Astrocyte (in vitro differentiated cells and primary cell): ENCODE measurements at regions not wholly inside any gene's neighbourhood (a gene's known extent, or its start where the extent isn't known, plus 50 kb on each side); places are given as distances from the start of the nearest gene placed in this dataset.

Source experiments
- EZH2 ChIP-seq: IDR thresholded peaks from 2 replicates; pipeline ENCODE4 v1.6.1; 2012; ENCODE audit warnings: mild to moderate bottlenecking, low read length, inconsistent platforms; ENCODE audit not compliant: insufficient read depth
- TF ChIP-seq, protein P1 (sequence below): IDR thresholded peaks from 2 replicates; pipeline ENCODE4 v1.5.1; 2011; ENCODE audit warnings: low read depth, mild to moderate bottlenecking, inconsistent platforms, low read length, moderate library complexity; ENCODE audit not compliant: insufficient read depth

DNA sequence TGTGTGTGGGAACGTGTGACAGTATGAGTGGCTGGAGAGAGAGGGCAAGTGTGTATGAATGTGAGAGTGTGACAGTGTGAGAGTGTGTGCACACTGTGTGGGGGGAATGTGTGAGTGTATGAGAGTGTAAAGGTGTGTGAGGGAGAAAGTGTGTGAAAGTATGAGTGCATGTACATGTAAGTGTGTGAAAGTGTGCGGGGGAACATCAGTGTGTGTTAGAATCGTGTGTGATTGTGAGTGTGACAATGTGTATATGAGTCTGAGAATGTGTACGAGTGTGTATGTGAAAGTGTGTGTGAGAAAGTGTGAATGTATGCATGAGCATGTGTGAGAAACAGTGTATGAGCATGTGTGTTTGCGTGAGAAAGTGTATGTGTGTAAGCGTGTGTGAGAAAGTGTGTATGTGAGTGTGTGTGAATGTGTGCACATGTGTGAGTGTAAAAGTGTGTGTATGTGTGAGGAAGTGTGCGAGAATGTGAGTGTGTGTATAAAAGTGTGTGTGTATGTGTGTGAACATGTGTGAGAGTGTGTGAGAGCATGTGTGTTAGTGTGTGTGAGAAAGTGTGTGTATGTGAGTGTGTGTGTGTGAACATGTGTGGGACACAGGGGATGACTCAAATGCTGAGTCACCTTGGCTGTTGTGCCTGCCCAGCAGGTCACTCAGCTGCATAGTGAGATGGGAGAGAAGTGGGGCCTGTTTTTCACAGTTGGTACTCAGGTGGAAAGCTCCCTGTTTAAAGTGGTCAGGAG is 220.5 kb upstream of the TBX3 start:
- TF ChIP-seq, protein P1, sequence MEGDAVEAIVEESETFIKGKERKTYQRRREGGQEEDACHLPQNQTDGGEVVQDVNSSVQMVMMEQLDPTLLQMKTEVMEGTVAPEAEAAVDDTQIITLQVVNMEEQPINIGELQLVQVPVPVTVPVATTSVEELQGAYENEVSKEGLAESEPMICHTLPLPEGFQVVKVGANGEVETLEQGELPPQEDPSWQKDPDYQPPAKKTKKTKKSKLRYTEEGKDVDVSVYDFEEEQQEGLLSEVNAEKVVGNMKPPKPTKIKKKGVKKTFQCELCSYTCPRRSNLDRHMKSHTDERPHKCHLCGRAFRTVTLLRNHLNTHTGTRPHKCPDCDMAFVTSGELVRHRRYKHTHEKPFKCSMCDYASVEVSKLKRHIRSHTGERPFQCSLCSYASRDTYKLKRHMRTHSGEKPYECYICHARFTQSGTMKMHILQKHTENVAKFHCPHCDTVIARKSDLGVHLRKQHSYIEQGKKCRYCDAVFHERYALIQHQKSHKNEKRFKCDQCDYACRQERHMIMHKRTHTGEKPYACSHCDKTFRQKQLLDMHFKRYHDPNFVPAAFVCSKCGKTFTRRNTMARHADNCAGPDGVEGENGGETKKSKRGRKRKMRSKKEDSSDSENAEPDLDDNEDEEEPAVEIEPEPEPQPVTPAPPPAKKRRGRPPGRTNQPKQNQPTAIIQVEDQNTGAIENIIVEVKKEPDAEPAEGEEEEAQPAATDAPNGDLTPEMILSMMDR = no peak
- no peak for TF ChIP-seq EZH2
